Limb (tissue), 2 donors: ENCODE measurements at regions not wholly inside any gene's neighbourhood (a gene's known extent, or its start where the extent isn't known, plus 50 kb on each side); places are given as distances from the start of the nearest gene placed in this dataset.
"Not testable (repeated sequence)": the region's sequence is repeated elsewhere in the genome, so short reads cannot be mapped to it uniquely, and the experiment has no call there.

Experiments
- DNase-seq, 2 donors: peaks; one replicate each; pipeline ENCODE4 v3.0.0-alpha.2; 2016; ENCODE audit errors: extremely low spot score in 2 of 2

- no peak for DNase-seq
Observed at GRCh38 chr3:62926494-62926893, 51.3 kb upstream of the CADPS start.

- no peak for DNase-seq
Observed at GRCh38 chr3:62928256-62928655, 53.0 kb upstream of the CADPS start.

DNA sequence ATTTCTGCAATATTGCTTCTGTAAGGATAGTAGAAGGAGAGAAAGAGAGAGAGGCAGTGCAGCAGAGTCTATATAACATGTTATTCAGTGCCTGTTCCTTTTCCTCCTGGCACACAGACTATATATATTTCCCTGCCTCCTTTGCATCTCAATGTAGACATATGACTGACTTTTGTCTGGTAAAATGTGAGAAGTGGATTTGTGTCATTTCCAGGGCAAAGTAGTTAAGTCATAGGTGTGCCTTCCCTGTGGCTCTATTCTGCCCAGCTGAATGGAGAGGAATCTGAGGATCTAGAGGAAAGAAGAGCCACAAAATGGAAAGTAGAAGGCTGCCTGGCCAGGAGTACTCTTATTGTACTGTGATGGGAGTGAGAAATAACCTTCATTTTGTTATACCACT lies 54.6 kb upstream of the CADPS start:
- DNase-seq, result no peak

DNA sequence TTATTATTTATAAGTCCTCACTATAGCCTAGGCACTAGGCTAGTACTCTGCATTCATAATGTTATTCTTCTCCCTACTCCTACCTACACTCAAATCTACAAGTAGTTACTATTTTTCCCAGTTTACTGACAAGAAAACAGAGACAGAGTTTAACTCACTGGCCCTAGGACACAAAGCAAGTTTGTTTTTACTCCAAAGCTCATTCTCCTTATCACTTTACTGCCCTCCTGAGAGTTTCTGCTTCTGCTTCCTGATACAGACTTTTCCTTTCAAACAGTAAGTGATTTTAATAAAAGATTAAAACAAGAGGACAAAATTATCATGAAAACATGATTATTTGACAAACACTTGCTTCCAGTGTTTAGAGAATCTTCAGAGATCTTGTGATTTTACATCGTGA lies 60.6 kb upstream of the CADPS start:
- DNase-seq, result no peak

GRCh38 chr3:62936626-62937254 lies 61.5 kb upstream of the CADPS start:
- DNase-seq, result no peak

- no peak for DNase-seq
Observed at GRCh38 chr3:62938583-62938982, 63.4 kb upstream of the CADPS start.

- no peak for DNase-seq
Observed at GRCh38 chr3:62939707-62940106, 64.5 kb upstream of the CADPS start.

DNA sequence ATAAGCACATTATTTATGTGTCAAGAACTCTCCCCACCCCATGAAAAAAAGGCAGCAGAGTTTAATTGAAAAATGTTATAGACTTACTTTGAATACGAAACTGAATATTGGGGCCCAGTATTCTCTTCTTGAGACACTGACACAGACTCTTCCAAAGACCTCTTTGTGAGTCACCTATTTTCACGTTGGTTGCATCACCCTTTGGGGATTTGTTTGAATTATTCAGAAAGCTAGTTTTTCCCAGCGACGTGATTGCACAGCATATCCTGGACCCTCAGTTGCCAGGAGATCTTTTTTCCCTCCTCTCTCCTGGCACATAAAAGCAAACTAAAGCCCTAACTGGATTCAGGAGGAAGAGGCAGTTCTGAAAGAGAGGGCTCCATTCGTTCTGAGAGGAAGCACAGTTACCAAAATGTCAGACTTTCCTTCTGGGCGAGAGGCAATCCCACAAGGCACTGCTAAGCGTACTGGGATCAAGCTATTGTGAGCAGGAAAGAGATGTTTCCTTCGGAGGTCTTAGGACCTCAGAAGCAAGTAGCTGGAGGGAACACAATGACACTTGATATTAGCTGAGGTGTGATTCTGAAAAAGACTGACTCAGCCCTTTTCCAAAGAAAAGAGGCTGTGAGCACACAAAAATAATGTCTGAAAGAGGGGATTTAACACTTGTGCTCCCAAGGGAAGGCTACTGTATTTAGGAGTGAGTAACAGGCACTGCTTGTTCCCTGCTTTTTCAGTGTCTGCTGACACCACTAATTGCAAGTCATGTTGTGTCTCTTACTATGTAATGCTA lies 65.8 kb upstream of the CADPS start:
- no peak for DNase-seq

DNA sequence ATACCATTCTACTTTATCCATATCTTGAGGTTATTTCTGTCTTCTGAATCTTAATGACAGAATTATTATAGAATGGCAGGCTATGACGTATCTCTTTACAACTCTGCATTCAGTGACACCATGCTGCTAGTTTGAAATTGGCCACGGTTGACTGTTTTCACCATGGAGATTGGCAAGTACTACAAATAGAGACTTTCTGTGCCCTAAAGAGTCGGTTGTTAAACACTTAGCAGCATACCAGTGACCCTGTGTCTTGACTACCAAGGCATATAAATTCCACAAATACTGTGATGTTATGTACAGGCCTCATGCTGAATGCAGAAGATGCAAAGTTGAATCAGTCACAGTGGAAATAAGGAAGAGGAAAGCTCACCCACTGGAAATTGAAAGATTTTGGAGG lies 67.0 kb upstream of the CADPS start:
- DNase-seq, result no peak

DNA sequence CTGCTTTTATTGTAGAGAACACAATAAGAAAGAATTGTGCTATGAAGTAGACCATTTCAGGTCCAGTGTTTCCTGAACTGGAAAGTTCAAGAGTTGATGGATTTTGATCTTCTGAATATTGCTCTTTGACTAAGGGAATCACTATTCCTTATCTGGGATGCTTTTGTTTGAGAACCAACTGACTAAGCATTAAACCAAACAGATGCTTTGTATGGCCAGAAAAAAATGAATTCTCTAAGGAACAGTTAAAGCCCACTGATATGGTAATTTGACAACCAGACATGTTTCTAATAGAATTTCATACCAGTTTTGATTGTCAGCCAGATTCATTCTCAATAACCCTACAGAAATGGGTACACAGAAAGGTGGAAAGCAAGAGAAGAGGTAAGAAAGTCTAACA lies 67.5 kb upstream of the CADPS start:
- no peak for DNase-seq

- DNase-seq, result no peak
Observed at GRCh38 chr3:62948921-62949320, 73.7 kb upstream of the CADPS start.

- DNase-seq, result no peak
Observed at GRCh38 chr3:62950210-62950609, 75.0 kb upstream of the CADPS start.

- DNase-seq, result no peak
Observed at GRCh38 chr3:62951037-62951613, 75.9 kb upstream of the CADPS start.

- DNase-seq, result not testable (repeated sequence)
Observed at GRCh38 chr3:62951880-62952279, 76.7 kb upstream of the CADPS start.

GRCh38 chr3:62954580-62954979 lies 79.4 kb upstream of the CADPS start:
- DNase-seq, result no peak

- DNase-seq, result no peak
Observed at GRCh38 chr3:62955126-62955525, 79.9 kb upstream of the CADPS start.

DNA sequence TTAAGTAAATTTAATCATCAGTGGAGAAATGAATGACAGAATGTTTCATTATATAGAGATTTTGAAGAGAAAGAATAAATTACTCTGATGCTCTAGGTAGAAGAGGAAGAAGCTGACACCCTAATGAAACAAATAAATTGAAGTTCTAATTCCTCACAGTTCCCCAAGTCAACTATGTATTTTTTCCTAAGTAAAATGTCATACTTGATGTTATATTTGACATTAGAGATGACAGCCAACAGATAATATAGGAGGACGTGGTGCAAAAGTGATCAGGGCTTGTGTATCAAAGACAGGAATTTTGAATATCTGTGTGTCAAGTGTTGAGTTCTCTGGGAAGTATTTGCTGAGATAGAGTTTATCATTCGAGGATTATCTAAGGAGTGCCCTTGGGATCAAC lies 81.2 kb upstream of the CADPS start:
- no peak for DNase-seq

DNA sequence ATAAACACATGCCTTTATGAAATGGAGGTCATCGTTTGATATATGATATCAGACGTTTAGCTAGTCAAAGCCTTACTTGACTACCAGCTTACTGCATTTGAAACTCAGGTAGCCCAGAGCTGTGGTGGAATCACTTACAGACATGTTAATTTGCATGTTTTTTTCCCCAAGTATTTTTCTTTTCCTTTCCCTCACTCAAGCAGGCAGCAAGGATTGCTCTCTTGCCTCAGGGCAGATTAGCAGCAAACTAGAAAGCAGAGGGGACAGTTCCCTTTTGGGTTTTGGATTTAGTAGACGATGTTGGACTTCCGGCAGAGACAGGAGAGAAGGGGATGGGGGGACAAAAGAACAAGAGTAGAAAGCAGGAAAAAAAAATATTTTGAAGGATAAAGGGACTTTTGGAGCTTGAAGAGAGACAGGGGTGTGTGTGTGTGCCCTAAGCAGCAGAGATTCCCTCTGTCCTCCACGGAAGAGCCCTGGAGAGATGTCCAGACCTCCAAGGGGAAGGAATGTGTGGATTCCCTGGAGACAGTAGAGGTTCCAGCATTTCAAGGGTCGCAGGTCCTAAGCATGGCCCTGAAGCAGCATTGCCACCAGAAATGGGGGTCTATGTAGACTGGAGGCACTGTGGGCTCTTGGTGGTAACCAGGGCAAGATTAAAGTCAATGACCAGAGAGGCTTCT lies 86.8 kb upstream of the CADPS start:
- no peak for DNase-seq

DNA sequence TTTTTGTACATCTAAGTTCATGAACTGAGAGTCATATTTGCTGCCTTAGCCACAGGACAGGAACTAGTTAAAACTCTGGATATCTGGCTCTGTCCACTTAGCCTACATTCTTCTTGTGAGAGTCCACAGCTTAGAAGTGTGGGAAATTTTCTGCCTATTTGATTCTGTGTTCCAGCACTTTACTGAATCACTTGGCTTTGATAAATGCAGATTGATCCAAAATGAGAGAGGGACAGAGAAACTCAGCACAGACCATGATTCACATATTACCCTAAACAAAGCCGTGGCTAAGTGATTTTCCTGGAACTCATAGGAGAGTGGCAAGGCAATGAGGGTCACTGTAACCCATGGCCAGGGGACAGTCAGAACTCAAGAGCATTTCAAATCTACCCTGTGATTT lies 87.5 kb upstream of the CADPS start:
- no peak for DNase-seq

GRCh38 chr3:62965311-62965710 lies 90.1 kb upstream of the CADPS start:
- DNase-seq, result no peak

GRCh38 chr3:62968128-62968527 lies 92.9 kb upstream of the CADPS start:
- DNase-seq, result no peak

GRCh38 chr3:62970648-62971047 lies 95.4 kb upstream of the CADPS start:
- no peak for DNase-seq
